ENCODE measurements at regions not wholly inside any gene's neighbourhood (a gene's known extent, or its start where the extent isn't known, plus 50 kb on each side); places are given as distances from the start of the nearest gene placed in this dataset.
"Not testable (repeated sequence)": the region's sequence is repeated elsewhere in the genome, so short reads cannot be mapped to it uniquely, and the experiment has no call there.

GRCh38 chr2:238502088-238502810 lies 75.5 kb downstream of the ASB1 start:
- no peak for DNase-seq (ENCODE audit: low read depth)

GRCh38 chr2:238502956-238503791 lies 76.4 kb downstream of the ASB1 start:
- no peak for DNase-seq (ENCODE audit: low read depth)

GRCh38 chr2:238504181-238504931 lies 77.6 kb downstream of the ASB1 start:
- DNase-seq (ENCODE audit: low read depth), result no peak

- no peak for DNase-seq (ENCODE audit: low read depth)
Observed at GRCh38 chr2:238505119-238505891, 78.6 kb downstream of the ASB1 start.

GRCh38 chr2:238505892-238506280 lies 79.2 kb downstream of the ASB1 start:
- DNase-seq (ENCODE audit: low read depth), result no peak

GRCh38 chr2:238506371-238507068 lies 79.8 kb downstream of the ASB1 start:
- no peak for DNase-seq (ENCODE audit: low read depth)

- DNase-seq (ENCODE audit: low read depth), result no peak
Observed at GRCh38 chr2:238507836-238508235, 81.1 kb downstream of the ASB1 start.

GRCh38 chr2:238509151-238509835 lies 82.6 kb downstream of the ASB1 start:
- no peak for DNase-seq (ENCODE audit: low read depth)

- no peak for DNase-seq (ENCODE audit: low read depth)
Observed at GRCh38 chr2:238509903-238510302, 83.2 kb downstream of the ASB1 start.

GRCh38 chr2:238510911-238511613 lies 84.3 kb downstream of the ASB1 start:
- DNase-seq (ENCODE audit: low read depth), result no peak

- DNase-seq (ENCODE audit: low read depth), result no peak
Observed at GRCh38 chr2:238511614-238511950, 84.9 kb downstream of the ASB1 start.

GRCh38 chr2:238512247-238512867 lies 85.6 kb downstream of the ASB1 start:
- DNase-seq (ENCODE audit: low read depth), result no peak

- DNase-seq (ENCODE audit: low read depth), result peak; percentile 15
Observed at GRCh38 chr2:238513346-238513745, 86.6 kb downstream of the ASB1 start.

GRCh38 chr2:238514024-238514423 lies 87.3 kb downstream of the ASB1 start:
- not testable (repeated sequence) for DNase-seq (ENCODE audit: low read depth)

- no peak for DNase-seq (ENCODE audit: low read depth)
Observed at GRCh38 chr2:238515377-238515776, 88.7 kb downstream of the ASB1 start.

- no peak for DNase-seq (ENCODE audit: low read depth)
Observed at GRCh38 chr2:238517209-238517608, 90.5 kb downstream of the ASB1 start.

- no peak for DNase-seq (ENCODE audit: low read depth)
Observed at GRCh38 chr2:238518172-238518820, 91.6 kb downstream of the ASB1 start.

GRCh38 chr2:238518821-238519186 lies 92.1 kb downstream of the ASB1 start:
- no peak for DNase-seq (ENCODE audit: low read depth)

- DNase-seq (ENCODE audit: low read depth), result no peak
Observed at GRCh38 chr2:238520359-238520886, 93.7 kb downstream of the ASB1 start.
